GM10266 (cell line): ENCODE measurements at regions not wholly inside any gene's neighbourhood (a gene's known extent, or its start where the extent isn't known, plus 50 kb on each side); places are given as distances from the start of the nearest gene placed in this dataset.

Experiments used
- DNase-seq: peaks from one replicate; pipeline ENCODE4 v3.0.0; 2012; ENCODE audit errors: extremely low spot score
- TF ChIP-seq, protein P1 (sequence below): IDR thresholded peaks from 2 replicates; pipeline ENCODE4 v1.5.1; 2012; ENCODE audit warnings: mild to moderate bottlenecking, low read depth; ENCODE audit not compliant: control insufficient read depth, insufficient read depth; ENCODE audit errors: missing control alignments

DNA sequence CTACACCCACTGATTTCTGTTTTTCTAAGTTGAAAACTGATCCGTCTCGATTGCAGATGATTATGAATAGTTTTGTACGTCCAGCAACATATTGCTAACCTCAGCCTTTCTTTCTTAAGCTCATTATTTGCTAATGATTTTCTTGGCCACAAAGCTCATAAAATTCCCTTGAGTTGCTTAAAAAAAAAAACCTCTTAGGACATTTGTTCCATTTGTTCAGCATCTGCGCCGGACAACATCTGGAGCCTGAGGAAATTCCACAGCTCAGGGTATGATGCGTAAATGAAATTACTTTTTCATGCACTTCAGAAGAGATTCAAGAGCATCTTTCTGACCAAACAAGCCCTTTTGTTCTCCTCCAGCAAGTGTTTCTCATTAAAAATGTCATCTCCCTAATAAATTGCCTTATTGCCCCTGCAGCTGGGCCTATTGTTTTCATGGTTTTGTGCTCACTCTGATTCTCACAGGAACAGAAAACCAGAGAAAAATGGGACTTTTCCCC, 249.1 kb upstream of the MCTP2 start:
- no peak for DNase-seq

DNA sequence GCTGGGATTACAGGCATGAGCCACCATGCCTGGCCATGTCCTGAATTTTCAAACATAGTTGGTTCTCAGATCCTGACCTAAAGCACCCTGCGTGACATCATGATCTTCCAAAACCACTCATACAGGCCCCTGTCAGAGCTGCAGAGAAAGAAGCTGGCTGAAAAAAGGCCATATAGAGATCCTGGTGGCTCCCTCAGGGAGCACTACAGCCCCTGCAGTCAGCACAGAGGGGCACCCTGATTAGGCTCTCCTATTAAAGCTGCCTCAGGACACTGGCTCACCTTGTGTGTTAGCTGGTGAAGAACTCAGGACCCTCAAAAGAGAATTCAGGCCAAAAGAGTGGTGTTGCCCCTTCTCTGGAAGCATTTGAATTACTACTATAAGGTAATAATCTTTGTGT, 249.7 kb upstream of the MCTP2 start:
- no peak for DNase-seq
- TF ChIP-seq, protein P1, sequence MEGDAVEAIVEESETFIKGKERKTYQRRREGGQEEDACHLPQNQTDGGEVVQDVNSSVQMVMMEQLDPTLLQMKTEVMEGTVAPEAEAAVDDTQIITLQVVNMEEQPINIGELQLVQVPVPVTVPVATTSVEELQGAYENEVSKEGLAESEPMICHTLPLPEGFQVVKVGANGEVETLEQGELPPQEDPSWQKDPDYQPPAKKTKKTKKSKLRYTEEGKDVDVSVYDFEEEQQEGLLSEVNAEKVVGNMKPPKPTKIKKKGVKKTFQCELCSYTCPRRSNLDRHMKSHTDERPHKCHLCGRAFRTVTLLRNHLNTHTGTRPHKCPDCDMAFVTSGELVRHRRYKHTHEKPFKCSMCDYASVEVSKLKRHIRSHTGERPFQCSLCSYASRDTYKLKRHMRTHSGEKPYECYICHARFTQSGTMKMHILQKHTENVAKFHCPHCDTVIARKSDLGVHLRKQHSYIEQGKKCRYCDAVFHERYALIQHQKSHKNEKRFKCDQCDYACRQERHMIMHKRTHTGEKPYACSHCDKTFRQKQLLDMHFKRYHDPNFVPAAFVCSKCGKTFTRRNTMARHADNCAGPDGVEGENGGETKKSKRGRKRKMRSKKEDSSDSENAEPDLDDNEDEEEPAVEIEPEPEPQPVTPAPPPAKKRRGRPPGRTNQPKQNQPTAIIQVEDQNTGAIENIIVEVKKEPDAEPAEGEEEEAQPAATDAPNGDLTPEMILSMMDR, result no peak

More for the DNA sequence above, 249.1 kb upstream of the MCTP2 start:
- TF ChIP-seq, protein P1, result no peak

DNA sequence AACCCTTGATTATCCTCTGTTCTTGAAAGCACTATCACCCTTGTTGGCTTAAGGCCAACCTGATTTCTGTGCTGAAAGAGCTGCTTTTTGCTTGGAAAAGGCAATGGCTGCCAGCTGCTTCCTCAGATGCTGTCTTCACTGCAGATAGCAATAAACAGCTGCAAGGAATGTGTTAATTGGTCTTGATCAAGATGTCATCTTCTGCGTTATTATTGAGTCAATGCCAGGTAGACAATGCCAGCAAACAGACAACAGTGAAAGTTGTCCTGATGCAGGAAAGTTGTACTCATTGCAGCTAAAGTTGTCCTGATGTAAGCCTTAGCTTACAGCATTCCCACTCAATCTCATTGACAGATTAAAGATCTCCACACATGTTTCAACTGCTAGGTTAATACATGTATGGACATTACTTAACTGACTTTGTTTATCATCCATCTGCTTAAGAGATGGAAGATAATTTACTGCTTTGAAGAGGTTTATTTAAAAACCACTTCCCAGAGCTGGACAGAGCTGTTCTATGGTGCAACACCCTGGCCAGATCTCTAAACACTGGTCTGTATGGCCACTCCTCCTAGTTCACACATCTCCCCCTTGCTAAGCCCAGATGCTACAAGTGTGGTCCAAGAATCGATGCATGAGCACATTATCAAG, 251.0 kb upstream of the MCTP2 start:
- DNase-seq, result no peak
- TF ChIP-seq, protein P1, result no peak

DNA sequence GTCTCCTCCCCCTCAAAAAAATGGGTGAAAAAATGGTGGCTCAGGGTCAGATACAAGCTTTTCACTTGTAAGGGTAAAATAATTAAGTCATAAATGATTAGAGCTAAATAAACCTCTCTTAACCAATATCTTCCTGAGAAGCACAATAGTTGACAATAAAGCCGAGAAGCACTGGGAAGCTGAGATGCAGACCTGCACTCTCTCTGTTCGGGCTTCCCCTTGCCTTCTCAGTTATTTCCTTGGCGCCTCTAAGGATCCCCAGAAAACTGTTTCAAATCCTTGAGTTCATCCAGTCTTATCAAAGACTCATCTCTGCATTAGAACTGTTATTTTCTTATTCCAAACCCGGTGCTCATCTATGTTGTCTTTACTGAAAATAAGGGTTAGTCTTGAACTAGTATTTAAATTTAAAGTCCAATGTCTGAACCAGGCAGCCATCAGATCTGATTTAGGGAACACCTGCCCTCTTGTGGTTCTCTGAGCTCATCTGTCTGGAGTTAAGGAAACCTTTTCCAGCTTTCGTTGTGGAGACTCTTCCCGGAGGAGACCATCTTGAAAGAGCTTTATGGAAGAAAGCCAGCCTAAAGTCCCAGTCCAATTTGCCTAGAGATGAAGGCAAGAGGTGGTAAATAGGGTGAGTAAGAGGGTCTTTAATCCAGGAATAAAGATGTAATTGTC, 256.4 kb upstream of the MCTP2 start:
- no peak for DNase-seq
- TF ChIP-seq, protein P1, result no peak

DNA sequence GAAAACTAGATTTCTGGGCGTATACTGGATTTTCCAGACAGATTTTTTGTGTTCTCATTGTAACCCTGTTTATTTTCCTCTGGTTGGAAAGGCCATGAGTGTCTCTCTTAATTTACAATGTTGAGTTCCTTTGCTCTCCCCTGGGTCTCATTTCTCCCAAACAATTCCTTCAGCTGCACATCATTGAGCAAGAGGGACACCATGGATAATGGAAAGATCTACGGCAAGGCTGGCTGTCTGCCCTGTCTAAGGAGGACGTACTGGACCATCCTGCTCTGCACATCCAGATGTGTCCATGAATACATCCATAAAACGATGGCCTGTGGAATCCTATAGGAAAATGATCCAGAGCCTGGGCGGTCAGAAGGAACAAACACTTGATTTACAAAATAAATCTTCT, 258.1 kb upstream of the MCTP2 start:
- TF ChIP-seq, protein P1, result no peak
- no peak for DNase-seq

DNA sequence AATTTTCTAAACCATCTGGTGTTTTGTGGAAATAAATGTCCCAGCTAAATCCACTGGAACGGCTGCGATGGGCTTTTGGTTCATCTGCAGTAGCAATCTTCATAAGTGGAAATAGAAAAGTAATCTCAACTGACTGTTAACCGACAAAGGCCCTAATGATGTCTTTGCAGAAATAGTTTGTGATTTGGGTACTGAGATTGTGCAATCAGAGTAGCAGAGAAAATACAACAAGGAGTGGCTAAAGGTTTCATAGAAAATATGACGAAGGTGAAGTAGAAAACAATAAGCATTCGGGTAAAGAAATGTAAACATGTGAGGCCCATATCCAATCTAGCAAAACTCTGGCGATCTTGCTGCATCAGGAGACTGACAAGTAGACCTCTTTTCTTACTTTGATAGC, 262.6 kb upstream of the MCTP2 start:
- DNase-seq, result no peak
- TF ChIP-seq, protein P1, result no peak

DNA sequence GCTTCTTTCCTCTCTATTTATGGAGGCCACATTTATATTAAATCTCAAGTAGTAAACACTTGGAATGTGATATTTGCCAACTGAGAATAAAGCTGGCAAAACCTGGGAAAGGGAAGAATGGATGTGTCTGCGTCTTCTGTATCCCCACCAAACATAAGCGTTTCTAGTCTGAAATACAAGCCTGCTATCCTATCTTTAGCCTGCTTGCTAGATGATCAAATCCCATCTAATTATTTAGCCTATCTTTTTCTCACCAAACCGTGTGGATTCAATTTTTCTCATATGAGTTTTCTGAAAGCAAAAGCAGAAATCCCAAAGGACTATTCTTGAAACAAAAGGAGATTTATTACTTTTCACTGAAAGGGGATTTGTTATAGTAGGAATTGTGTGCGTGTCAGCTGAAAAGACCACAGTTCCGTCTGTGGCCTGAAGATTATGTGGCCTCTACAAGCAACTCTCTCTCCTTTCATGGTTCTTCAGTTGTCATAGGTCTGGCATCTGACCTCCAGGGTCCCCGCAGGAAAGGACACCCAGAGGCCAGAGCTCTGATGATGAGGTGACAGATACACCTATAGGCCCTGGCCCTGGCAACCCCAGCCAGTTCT, 266.0 kb upstream of the MCTP2 start:
- no peak for DNase-seq
- TF ChIP-seq, protein P1, result no peak
